ENCODE measurements at regions not wholly inside any gene's neighbourhood (a gene's known extent, or its start where the extent isn't known, plus 50 kb on each side); places are given as distances from the start of the nearest gene placed in this dataset.

DNA sequence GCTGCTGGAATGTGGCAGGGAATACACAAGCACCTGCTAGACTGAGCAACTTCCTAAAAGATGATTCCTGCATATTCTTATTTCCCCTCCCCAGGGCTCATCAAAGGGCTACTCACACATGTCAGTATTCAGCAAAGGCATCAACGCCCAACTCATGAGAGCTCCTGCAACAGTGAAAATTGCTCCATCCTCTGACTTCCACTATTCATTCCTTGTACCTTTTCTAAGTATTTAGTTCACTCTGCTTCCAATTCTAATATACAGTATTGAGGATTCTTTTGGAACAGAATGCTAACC lies 84.1 kb downstream of the SCN11A start:
- no peak overlapping the region for H2BK15ac ChIP-seq (ENCODE audit: low read depth, low read length)
- H3K27ac ChIP-seq (ENCODE audit: insufficient read depth, low read length): no peak overlapping the region
- no CpG with 5 or more reads among the region's 1 CpG for WGBS, 2 experiments (ENCODE audit: extremely low coverage in 2 of 2, insufficient read length in 1 of 2)
- H3K9ac ChIP-seq (ENCODE audit: low read depth, low read length): no peak overlapping the region
- H2AFZ ChIP-seq (replicated peaks; ENCODE audit: low read length, poor library complexity): no peak overlapping the region
- H3K18ac ChIP-seq (ENCODE audit: low read depth, low read length): no peak overlapping the region
- dilution Hi-C loops (cut with HindIII; ENCODE audit: low sequenced_read_pairs, unreplicated experiment): no loop called here
- no peak overlapping the region for H2BK5ac ChIP-seq (ENCODE audit: low read depth, low read length, poor library complexity, severe bottlenecking)
- no peaks in the 10 kb centered on the region for H4K20me1 ChIP-seq (ENCODE audit: insufficient read depth, low read length)
- H2BK20ac ChIP-seq (ENCODE audit: low read depth, low read length): no peak overlapping the region
- TF ChIP-seq RFX5 (IDR thresholded peaks at IDR 0.05; ENCODE audit: low read depth, low read length) (no peak), USF2 (IDR thresholded peaks at IDR 0.05; ENCODE audit: low read depth, low read length) (no peak), MAZ (IDR thresholded peaks at IDR 0.05; ENCODE audit: borderline replicate concordance, low read depth, low read length) (no peak), MAFK (IDR thresholded peaks at IDR 0.05; ENCODE audit: low read depth, low read length) (no peak), SMC3 (IDR thresholded peaks at IDR 0.05; ENCODE audit: low read depth, low read length) (no peak), NFE2L2 (IDR thresholded peaks at IDR 0.05; ENCODE audit: low read depth, low read length) (no peak), CEBPB (IDR thresholded peaks at IDR 0.05; ENCODE audit: low read depth, low read length) (no peak), CHD1 (IDR thresholded peaks at IDR 0.05; ENCODE audit: low read depth, low read length) (no peak), RCOR1 (IDR thresholded peaks at IDR 0.05; ENCODE audit: insufficient replicate concordance, low read length) (no peak)
- TF ChIP-seq, protein P1, sequence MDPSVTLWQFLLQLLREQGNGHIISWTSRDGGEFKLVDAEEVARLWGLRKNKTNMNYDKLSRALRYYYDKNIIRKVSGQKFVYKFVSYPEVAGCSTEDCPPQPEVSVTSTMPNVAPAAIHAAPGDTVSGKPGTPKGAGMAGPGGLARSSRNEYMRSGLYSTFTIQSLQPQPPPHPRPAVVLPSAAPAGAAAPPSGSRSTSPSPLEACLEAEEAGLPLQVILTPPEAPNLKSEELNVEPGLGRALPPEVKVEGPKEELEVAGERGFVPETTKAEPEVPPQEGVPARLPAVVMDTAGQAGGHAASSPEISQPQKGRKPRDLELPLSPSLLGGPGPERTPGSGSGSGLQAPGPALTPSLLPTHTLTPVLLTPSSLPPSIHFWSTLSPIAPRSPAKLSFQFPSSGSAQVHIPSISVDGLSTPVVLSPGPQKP (IDR thresholded peaks at IDR 0.05; ENCODE audit: borderline replicate concordance, low read depth, low read length): no peak
- TF ChIP-seq, protein P2, sequence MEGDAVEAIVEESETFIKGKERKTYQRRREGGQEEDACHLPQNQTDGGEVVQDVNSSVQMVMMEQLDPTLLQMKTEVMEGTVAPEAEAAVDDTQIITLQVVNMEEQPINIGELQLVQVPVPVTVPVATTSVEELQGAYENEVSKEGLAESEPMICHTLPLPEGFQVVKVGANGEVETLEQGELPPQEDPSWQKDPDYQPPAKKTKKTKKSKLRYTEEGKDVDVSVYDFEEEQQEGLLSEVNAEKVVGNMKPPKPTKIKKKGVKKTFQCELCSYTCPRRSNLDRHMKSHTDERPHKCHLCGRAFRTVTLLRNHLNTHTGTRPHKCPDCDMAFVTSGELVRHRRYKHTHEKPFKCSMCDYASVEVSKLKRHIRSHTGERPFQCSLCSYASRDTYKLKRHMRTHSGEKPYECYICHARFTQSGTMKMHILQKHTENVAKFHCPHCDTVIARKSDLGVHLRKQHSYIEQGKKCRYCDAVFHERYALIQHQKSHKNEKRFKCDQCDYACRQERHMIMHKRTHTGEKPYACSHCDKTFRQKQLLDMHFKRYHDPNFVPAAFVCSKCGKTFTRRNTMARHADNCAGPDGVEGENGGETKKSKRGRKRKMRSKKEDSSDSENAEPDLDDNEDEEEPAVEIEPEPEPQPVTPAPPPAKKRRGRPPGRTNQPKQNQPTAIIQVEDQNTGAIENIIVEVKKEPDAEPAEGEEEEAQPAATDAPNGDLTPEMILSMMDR (conservative IDR thresholded peaks at IDR 0.05; ENCODE audit: low read depth, low read length): no peak
- no peak overlapping the region for H4K8ac ChIP-seq (ENCODE audit: low read depth in 2 of 2, low read length in 2 of 2)
- ChIA-PET POLR2A (ENCODE audit: unreplicated experiment) (no interaction called here), CTCF (no interaction called here)
- DNase-seq: no peak
- H3K27me3 ChIP-seq (ENCODE audit: control insufficient read depth, insufficient read depth, low read length): peaks cover 2% of the 10 kb centered on the region; the same call in 1 of the 2 replicates
- H3K4ac ChIP-seq (ENCODE audit: low read depth, low read length): no peak overlapping the region
- no peak overlapping the region for H3K4me3 ChIP-seq (ENCODE audit: insufficient read depth, low read depth, low read length)
- BruUV-seq (replicated peaks): no TSS peak
- H3K14ac ChIP-seq (replicated peaks; ENCODE audit: low read depth, low read length): no peak overlapping the region
- H3K9me3 ChIP-seq (ENCODE audit: control insufficient read depth, insufficient read depth, low read length): no peaks in the 10 kb centered on the region
- peaks cover 2% of the 10 kb centered on the region; the same call in 1 of the 2 replicates for H3K9me1 ChIP-seq (ENCODE audit: insufficient read depth, low read length)
- no peak overlapping the region for H3K4me2 ChIP-seq (ENCODE audit: low read depth, low read length)
- ATAC-seq (ENCODE audit: low read depth): no peak
- no peaks in the 10 kb centered on the region for H3K79me1 ChIP-seq (ENCODE audit: low read depth in 1 of 2, low read length in 2 of 2)
- H2AK5ac ChIP-seq (ENCODE audit: low read depth, low read length): no peak overlapping the region
- H3K4me1 ChIP-seq (ENCODE audit: control insufficient read depth, insufficient read depth, low read length): peaks cover 5% of the 10 kb centered on the region
- H2BK120ac ChIP-seq (ENCODE audit: low read depth, low read length): no peak overlapping the region
- in situ Hi-C loops (cut with MboI; ENCODE audit: low sequenced_read_pairs): no loop called here
- no peaks in the 10 kb centered on the region for H3K36me3 ChIP-seq (ENCODE audit: control insufficient read depth, insufficient read depth, low read length)
- intact Hi-C loops (cut with micrococcal nuclease): no loop called here
- no peak overlapping the region for H4K91ac ChIP-seq (ENCODE audit: insufficient read depth, low read depth, low read length)
- H2AK9ac ChIP-seq (replicated peaks; ENCODE audit: low read depth, low read length, poor library complexity): no peak overlapping the region
- H4K5ac ChIP-seq (ENCODE audit: low read depth, low read length): no peak overlapping the region
- no peak overlapping the region for H3K56ac ChIP-seq (ENCODE audit: extremely low read depth, insufficient read depth, low read length)
- H3K23ac ChIP-seq (ENCODE audit: low read depth, low read length): no peak overlapping the region

Measured in IMR-90 (cell line).